ENCODE measurements at regions not wholly inside any gene's neighbourhood (a gene's known extent, or its start where the extent isn't known, plus 50 kb on each side); places are given as distances from the start of the nearest gene placed in this dataset.

DNA sequence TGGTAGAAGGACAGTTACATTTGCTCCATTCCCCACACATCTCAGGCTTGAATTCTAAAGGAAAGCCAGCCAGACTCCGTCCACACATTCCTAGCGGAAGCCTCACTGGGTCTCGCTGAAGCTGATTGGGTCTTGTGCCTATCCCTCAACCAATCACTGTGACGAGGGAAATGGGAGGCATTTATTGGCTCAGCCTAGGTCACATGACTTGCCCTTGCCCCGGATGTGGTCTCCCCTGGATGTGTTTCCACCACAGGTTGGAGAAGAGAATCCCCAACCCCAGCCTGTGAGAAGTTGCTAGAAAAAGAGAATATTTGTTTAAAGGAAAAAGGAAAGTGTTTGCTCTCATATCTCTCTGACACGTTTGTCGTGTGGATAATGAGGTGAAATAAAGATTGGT, 93.4 kb downstream of the C12orf75 start:
- no peak for TF ChIP-seq GATA3 (IDR thresholded peaks at IDR 0.05; ENCODE audit: low read depth, low read length)
- TF ChIP-seq GATA2 (IDR thresholded peaks at IDR 0.05; ENCODE audit: low read depth, low read length) = no peak

Data from SH-SY5Y (cell line).